SK-N-SH (cell line): ENCODE measurements at regions not wholly inside any gene's neighbourhood (a gene's known extent, or its start where the extent isn't known, plus 50 kb on each side); places are given as distances from the start of the nearest gene placed in this dataset.

Experiments
- CTCF ChIA-PET: fragments of 300-600, 350-600 bp; formaldehyde crosslinking; extraction: SDS; loops from one replicate; lab custom pipeline; 2021; lab: Yijun Ruan, JAX
- POLR2A ChIA-PET: fragments of 350-600 bp; sonication (Branson Sonifier 250); formaldehyde crosslinking; extraction: SDS; loops from one replicate; lab custom pipeline; 2020; ENCODE audit warnings: antibody characterized with exemption, inconsistent platforms; lab: Yijun Ruan, JAX
- DNase-seq: peaks from one replicate; pipeline ENCODE4 v3.0.0; 2012
- H2AFZ ChIP-seq: fragments of 200-600 bp; sonication (generic); 2 replicates; pipeline ENCODE4 v1.8.1; 2016; ENCODE audit warnings: antibody characterized with exemption, mild to moderate bottlenecking, low read depth
- H3F3A ChIP-seq: fragments of 200-600 bp; sonication (generic); replicated peaks from 2 replicates; pipeline ENCODE3; 2016; ENCODE audit warnings: antibody characterized with exemption, mild to moderate bottlenecking; ENCODE audit not compliant: insufficient read depth
- H3K27ac ChIP-seq, 2 experiments: fragments of 200-500 bp in 1 of 2; fragments of 200-600 bp in 1 of 2; sonication (Bioruptor generic) in 1 of 2; sonication (generic), shearing (Covaris generic) in 1 of 2; 2 replicates each; pipeline versions ENCODE4 v1.5.1 to v1.6.1; 2014 to 2016; ENCODE audit warnings: low read depth in 2 of 2, inconsistent platforms in 1 of 2, low read length in 1 of 2, mild to moderate bottlenecking in 1 of 2, mixed read lengths in 1 of 2
- H3K27me3 ChIP-seq: fragments of 200-600 bp; sonication (generic), shearing (Covaris generic); 2 replicates; pipeline ENCODE4 v1.6.1; 2016; ENCODE audit warnings: mixed run types; ENCODE audit not compliant: insufficient read depth
- H3K36me3 ChIP-seq, 2 experiments: fragments of 200-500 bp in 1 of 2; fragments of 200-600 bp in 1 of 2; sonication (Bioruptor generic) in 1 of 2; sonication (generic) in 1 of 2; replicated peaks in 1 of 2; 2 replicates each; pipeline versions ENCODE3 to v1.5.1; 2014 to 2016; ENCODE audit warnings: low read length in 1 of 2, mild to moderate bottlenecking in 1 of 2; ENCODE audit not compliant: insufficient read depth in 2 of 2, control insufficient read depth in 1 of 2
- H3K4me1 ChIP-seq, 2 experiments: fragments of 200-500 bp in 1 of 2; fragments of 200-600 bp in 1 of 2; sonication (Bioruptor generic) in 1 of 2; sonication (generic), shearing (Covaris generic) in 1 of 2; 2 replicates each; pipeline versions ENCODE4 v1.5.1 to v1.6.1; 2014 to 2016; ENCODE audit warnings: low read depth in 1 of 2, low read length in 1 of 2, mixed run types in 1 of 2; ENCODE audit not compliant: insufficient read depth in 2 of 2, control insufficient read depth in 1 of 2
- H3K4me2 ChIP-seq: fragments of 200-600 bp; sonication (generic), shearing (Covaris generic); 2 replicates; pipeline ENCODE4 v1.6.1; 2017; ENCODE audit warnings: mixed run types
- H3K4me3 ChIP-seq, 2 experiments: fragments of 200-500 bp in 1 of 2; fragments of 200-600 bp in 1 of 2; sonication (Bioruptor generic) in 1 of 2; sonication (generic), shearing (Covaris generic) in 1 of 2; 2 replicates each; pipeline versions ENCODE4 v1.5.1 to v1.8.1; 2014 to 2016; ENCODE audit warnings: low read depth in 2 of 2, inconsistent platforms in 1 of 2, low read length in 1 of 2, mild to moderate bottlenecking in 1 of 2, mixed read lengths in 1 of 2, moderate library complexity in 1 of 2
- H3K79me2 ChIP-seq: fragments of 200-600 bp; sonication (generic); 2 replicates; pipeline ENCODE4 v1.8.1; 2017; ENCODE audit warnings: mild to moderate bottlenecking; ENCODE audit not compliant: insufficient read depth
- H3K9ac ChIP-seq: fragments of 200-600 bp; sonication (generic); 2 replicates; pipeline ENCODE4 v1.6.1; 2017; ENCODE audit warnings: mixed run types
- H3K9me2 ChIP-seq: fragments of 200-600 bp; sonication (generic); 2 replicates; pipeline ENCODE4 v1.6.1; 2017; ENCODE audit warnings: mixed run types
- H3K9me3 ChIP-seq: fragments of 200-600 bp; sonication (generic); 2 replicates; pipeline ENCODE4 v1.6.1; 2017; ENCODE audit warnings: mixed run types, mild to moderate bottlenecking, moderate library complexity
- H4K20me1 ChIP-seq: fragments of 200-600 bp; sonication (generic); 2 replicates; pipeline ENCODE4 v1.6.1; 2017; ENCODE audit warnings: mild to moderate bottlenecking, mixed run types; ENCODE audit not compliant: insufficient read depth
- EP300 ChIP-seq, 2 experiments: IDR thresholded peaks; 2 replicates each; pipeline versions ENCODE4 v1.4.0 to v1.6.1; 2012; ENCODE audit warnings: borderline replicate concordance in 1 of 2, low read depth in 1 of 2, low read length in 1 of 2
- MEF2A ChIP-seq: IDR thresholded peaks from 2 replicates; pipeline ENCODE4 v1.4.0; 2012; ENCODE audit warnings: low read depth, borderline replicate concordance
- NFIC ChIP-seq: IDR thresholded peaks from 2 replicates; pipeline ENCODE4 v1.4.0; 2012; ENCODE audit warnings: borderline replicate concordance
- NRF1 ChIP-seq: IDR thresholded peaks from 2 replicates; pipeline ENCODE4 v1.6.1; 2012; ENCODE audit warnings: low read depth, mild to moderate bottlenecking, low read length
- RAD21 ChIP-seq: IDR thresholded peaks from 2 replicates; pipeline ENCODE4 v1.6.1; 2012; ENCODE audit warnings: mild to moderate bottlenecking, low read length
- TCF12 ChIP-seq: IDR thresholded peaks from 2 replicates; pipeline ENCODE4 v1.4.0; 2012
- TEAD4 ChIP-seq: IDR thresholded peaks from 2 replicates; pipeline ENCODE4 v1.4.0; 2012; ENCODE audit warnings: mild to moderate bottlenecking, borderline replicate concordance; ENCODE audit not compliant: insufficient read depth
- WGBS: methylation state at CpG from one replicate; pipeline ENCODE4 v1.1.6; 2017; ENCODE audit warnings: low lambda C conversion rate; 5-methylcytosine and 5-hydroxymethylcytosine counted together
- TF ChIP-seq, protein P1 (sequence below): IDR thresholded peaks from 2 replicates; pipeline ENCODE4; 2012

DNA sequence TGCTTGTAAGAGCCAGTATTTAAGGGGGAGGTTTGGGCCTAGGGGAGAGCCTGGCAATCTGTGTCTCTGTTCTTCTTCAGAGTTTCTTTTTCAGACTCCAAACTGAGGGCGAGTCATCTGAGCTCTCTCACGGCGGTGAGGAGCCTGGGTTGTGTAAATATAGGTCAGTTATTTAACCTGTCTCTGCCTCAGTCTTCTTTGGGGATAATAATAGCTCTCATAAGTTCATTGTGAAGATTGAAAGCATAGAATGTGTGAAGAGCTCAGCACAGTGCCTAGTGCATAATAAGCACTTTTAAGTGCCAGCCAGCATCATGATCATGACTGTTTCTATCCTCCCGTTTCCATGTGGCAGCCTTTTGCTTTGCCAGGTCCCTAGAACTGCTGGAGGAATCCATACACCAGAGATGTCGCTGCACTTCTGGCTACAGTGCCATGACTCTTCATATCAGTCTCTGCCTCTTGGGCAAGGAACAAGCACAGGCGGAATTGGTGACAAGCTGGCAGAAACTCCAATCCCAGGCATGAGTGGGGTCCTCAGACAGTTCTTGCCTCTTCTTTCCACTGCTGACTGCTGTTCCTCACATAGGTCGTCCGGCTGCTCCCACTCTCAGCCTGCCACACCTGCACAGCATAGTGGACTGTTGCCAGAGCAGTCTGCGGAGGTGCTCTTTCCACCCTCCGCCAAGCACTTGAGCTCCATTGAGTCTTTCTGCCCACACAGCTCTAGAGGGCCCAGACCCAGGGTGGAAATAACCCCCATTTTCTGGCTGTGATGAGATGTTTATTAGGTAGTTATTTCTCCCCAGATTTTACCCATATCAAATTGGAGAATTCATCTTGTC lies 103.7 kb upstream of the MAML3 start:
- Histone ChIP-seq H3K4me1 (peaks cover 20 to 35% of the 10 kb centered on the region in 2 experiments), H4K20me1 (no peaks in the 10 kb centered on the region)
- 54% methylated on average over 7 of the region's 10 CpGs for WGBS
- TF ChIP-seq RAD21 (no peak), TCF12 (peak; percentile 46; the same call in 1 of the 2 replicates), MEF2A (no peak), EP300 (IDR thresholded peaks at IDR 0.05; ENCODE audit: borderline replicate concordance in 1 of 2, low read depth in 1 of 2, low read length in 1 of 2) (peak in 1 of 2 experiments; percentile 4; a peak in 1 of 4 replicates)
- TF ChIP-seq, all 33 proteins: peak for 2
- Histone ChIP-seq H3K9ac (peak overlapping the region; percentile 42), H3K9me2 (no peaks in the 10 kb centered on the region), H3K4me3 (no peak overlapping the region; a peak in 1 of 4 replicates), H3F3A (peaks cover 20% of the 10 kb centered on the region), H2AFZ (no peak overlapping the region), H3K4me2 (peak overlapping the region; percentile 63), H3K27ac (peak overlapping the region; percentile 55 to 78), H3K9me3 (no peaks in the 10 kb centered on the region), H3K27me3 (no peaks in the 10 kb centered on the region), H3K79me2 (no peaks in the 10 kb centered on the region), H3K36me3 (no peaks in the 10 kb centered on the region)
- no peak for DNase-seq
- POLR2A ChIA-PET: interaction anchor here (0.5 to 1.8 kb wide), 3 partner anchors 63 to 463 kb away, joined by 3 to 5 read pairs (median 4); no protein-coding TSS in a partner anchor
- CTCF ChIA-PET: interaction anchor here (0.8 to 1.1 kb wide), 2 partner anchors 69 to 655 kb away, joined by 3 read pairs; no protein-coding TSS in a partner anchor

DNA sequence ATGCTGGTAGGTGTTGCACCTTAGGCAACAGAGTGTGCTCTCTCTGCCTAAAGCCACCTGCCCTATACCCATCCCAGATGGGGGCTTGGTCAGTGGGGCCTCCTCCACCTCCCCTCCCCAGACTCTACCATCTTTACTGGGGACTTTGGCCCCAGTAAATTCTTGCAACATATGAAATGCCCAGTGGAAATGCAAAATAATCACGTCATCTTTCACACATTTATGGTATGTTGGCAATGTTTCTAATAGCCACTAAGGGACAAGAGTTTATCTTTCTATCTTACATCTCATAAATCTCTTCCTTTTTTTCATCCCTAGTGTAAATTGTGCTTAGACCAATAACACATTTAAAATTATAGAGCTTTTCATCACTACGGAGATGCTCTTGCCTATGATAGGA lies 103.0 kb upstream of the MAML3 start:
- no peaks in the 10 kb centered on the region for H4K20me1 ChIP-seq
- H3K79me2 ChIP-seq: no peaks in the 10 kb centered on the region
- no peaks in the 10 kb centered on the region for H3K36me3 ChIP-seq
- H3K27me3 ChIP-seq: no peaks in the 10 kb centered on the region
- peak; percentile 45; the same call in 1 of the 2 replicates for TF ChIP-seq NFIC
- TF ChIP-seq, protein P1, sequence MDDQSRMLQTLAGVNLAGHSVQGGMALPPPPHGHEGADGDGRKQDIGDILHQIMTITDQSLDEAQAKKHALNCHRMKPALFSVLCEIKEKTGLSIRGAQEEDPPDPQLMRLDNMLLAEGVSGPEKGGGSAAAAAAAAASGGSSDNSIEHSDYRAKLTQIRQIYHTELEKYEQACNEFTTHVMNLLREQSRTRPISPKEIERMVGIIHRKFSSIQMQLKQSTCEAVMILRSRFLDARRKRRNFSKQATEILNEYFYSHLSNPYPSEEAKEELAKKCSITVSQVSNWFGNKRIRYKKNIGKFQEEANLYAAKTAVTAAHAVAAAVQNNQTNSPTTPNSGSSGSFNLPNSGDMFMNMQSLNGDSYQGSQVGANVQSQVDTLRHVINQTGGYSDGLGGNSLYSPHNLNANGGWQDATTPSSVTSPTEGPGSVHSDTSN: peak; percentile 28; the same call in 1 of the 2 replicates
- TF ChIP-seq NRF1: no peak
- TF ChIP-seq EP300 (IDR thresholded peaks at IDR 0.05; ENCODE audit: borderline replicate concordance in 1 of 2, low read depth in 1 of 2, low read length in 1 of 2): 0 out of 4 replicates have a peak, but pooled peaks of 1 of the 2 experiments have one; percentile 30
- TF ChIP-seq TEAD4: peak; percentile 38; the same call in 1 of the 2 replicates
- H3K4me3 ChIP-seq: no peak overlapping the region; a peak in 1 of 4 replicates
- ChIA-PET CTCF (interaction anchor here (0.8 to 1.1 kb wide), 2 partner anchors 70 to 654 kb away, joined by 3 read pairs; no protein-coding TSS in a partner anchor), POLR2A (no interaction called here)
- H3K4me1 ChIP-seq: peaks cover 27 to 43% of the 10 kb centered on the region in 2 experiments
- H3K4me2 ChIP-seq: peak overlapping the region; percentile 63
- 59% methylated on average over 2 of the region's 2 CpGs for WGBS
- H3K27ac ChIP-seq: peak overlapping the region; percentile 55 to 78
- H3K9me2 ChIP-seq: no peaks in the 10 kb centered on the region
- no peaks in the 10 kb centered on the region for H3K9me3 ChIP-seq
- H3F3A ChIP-seq: peaks cover 20% of the 10 kb centered on the region
- H3K9ac ChIP-seq: peak overlapping the region; percentile 42
- no peak overlapping the region for H2AFZ ChIP-seq
- DNase-seq: no peak
